ENCODE measurements at regions not wholly inside any gene's neighbourhood (a gene's known extent, or its start where the extent isn't known, plus 50 kb on each side); places are given as distances from the start of the nearest gene placed in this dataset.

- no peak for DNase-seq
- intact Hi-C loops (cut with DNase I), result no loop called here
- TF ChIP-seq CTCF (IDR thresholded peaks at IDR 0.05), result no peak
- Histone ChIP-seq H3K36me3 (no peaks in the 10 kb centered on the region), H3K27ac (no peak overlapping the region), H3K4me1 (no peaks in the 10 kb centered on the region), H3K4me3 (no peak overlapping the region), H3K9me3 (no peaks in the 10 kb centered on the region), H3K27me3 (ENCODE audit: low read depth) (peaks cover 18% of the 10 kb centered on the region)
- ATAC-seq, result no peak
Observed at GRCh38 chr7:155213385-155213784, 84.3 kb upstream of the INSIG1 start.

- intact Hi-C loops (cut with DNase I), result no loop called here
- no peak for TF ChIP-seq CTCF (IDR thresholded peaks at IDR 0.05)
- Histone ChIP-seq H3K27me3 (ENCODE audit: low read depth) (peaks cover 18% of the 10 kb centered on the region), H3K27ac (no peak overlapping the region), H3K36me3 (no peaks in the 10 kb centered on the region), H3K9me3 (no peaks in the 10 kb centered on the region), H3K4me1 (no peaks in the 10 kb centered on the region), H3K4me3 (peak overlapping the region; percentile 34)
- DNase-seq (no peak), ATAC-seq (peak; percentile 45 to 74)
Observed at GRCh38 chr7:155213955-155214740, 83.5 kb upstream of the INSIG1 start.

- no peaks in the 10 kb centered on the region for H3K9me3 ChIP-seq
- H3K36me3 ChIP-seq, result no peaks in the 10 kb centered on the region
- intact Hi-C loops (cut with DNase I), result no loop called here
- no peaks in the 10 kb centered on the region for H3K4me1 ChIP-seq
- H3K4me3 ChIP-seq, result no peak overlapping the region
- no peak for TF ChIP-seq CTCF (IDR thresholded peaks at IDR 0.05)
- no peak for ATAC-seq
- peaks cover 18% of the 10 kb centered on the region for H3K27me3 ChIP-seq (ENCODE audit: low read depth)
- no peak for DNase-seq
- no peak overlapping the region for H3K27ac ChIP-seq
Observed at GRCh38 chr7:155215576-155216325, 81.9 kb upstream of the INSIG1 start.

GRCh38 chr7:155216475-155217272, 81.0 kb upstream of the INSIG1 start:
- Histone ChIP-seq H3K27me3 (ENCODE audit: low read depth) (peaks cover 18% of the 10 kb centered on the region), H3K36me3 (no peaks in the 10 kb centered on the region)

More at GRCh38 chr7:155216475-155217272, 81.0 kb upstream of the INSIG1 start:
- TF ChIP-seq CTCF (IDR thresholded peaks at IDR 0.05), result no peak
- ATAC-seq, result no peak
- H3K4me1 ChIP-seq, result no peaks in the 10 kb centered on the region
- no peak overlapping the region for H3K27ac ChIP-seq
- DNase-seq, result no peak
- intact Hi-C loops (cut with DNase I), result no loop called here
- no peak overlapping the region for H3K4me3 ChIP-seq
- H3K9me3 ChIP-seq, result no peaks in the 10 kb centered on the region

Measured in lower lobe of right lung (tissue), 2 donors.